DMS79 (cell line): ENCODE measurements at regions not wholly inside any gene's neighbourhood (a gene's known extent, or its start where the extent isn't known, plus 50 kb on each side); places are given as distances from the start of the nearest gene placed in this dataset.

ENCODE experiments used
- DNase-seq: peaks from one replicate; lab custom pipeline; 2025; lab: John Stamatoyannopoulos, UW

- DNase-seq, result no peak
Observed at GRCh38 chr3:102114264-102114979, 265.1 kb downstream of the NFKBIZ start.

DNA sequence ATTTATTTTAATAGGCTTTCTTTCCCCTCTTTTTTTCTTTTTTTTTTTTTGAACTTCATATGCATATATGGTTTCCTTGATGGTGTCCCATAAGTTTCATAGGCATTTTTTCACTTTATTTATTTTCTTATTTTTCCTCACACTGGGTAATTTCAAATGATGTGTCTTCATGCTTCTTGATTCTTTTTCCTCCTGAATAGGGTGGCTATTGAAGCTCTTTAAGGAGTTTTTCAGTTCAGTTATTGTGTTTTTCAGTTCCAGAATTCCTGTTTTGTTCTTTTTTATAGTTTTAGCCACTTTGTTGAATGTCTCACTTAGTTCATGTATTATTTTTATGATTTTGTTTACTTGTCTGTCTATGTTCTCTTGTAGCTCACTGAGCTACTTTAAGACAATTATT is 273.2 kb downstream of the NFKBIZ start:
- DNase-seq, result no peak

GRCh38 chr3:102123590-102124190 is 274.4 kb downstream of the NFKBIZ start:
- no peak for DNase-seq

DNA sequence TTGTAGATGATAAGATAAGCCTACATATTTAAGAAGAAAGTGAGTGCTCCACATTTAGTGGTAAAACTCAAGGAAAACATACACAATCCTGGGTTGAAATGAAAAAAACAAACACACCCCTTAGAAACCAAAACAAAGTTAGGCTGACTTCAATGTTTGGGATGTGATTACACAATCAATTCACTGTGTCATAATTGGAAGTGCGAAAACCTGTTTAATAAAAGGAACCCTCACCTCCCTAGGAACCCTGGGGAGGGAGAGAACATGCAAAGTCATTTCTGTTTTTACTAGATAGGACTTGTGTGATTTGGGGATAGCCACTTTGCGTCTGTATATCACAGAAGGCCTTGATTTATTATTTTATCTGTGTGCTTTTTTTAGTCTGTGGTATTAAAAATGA is 275.0 kb downstream of the NFKBIZ start:
- DNase-seq, result no peak

GRCh38 chr3:102124704-102125103 is 275.4 kb downstream of the NFKBIZ start:
- no peak for DNase-seq

GRCh38 chr3:102125197-102125993 is 276.1 kb downstream of the NFKBIZ start:
- DNase-seq, result no peak

- no peak for DNase-seq
Observed at GRCh38 chr3:102125994-102126368, 276.7 kb downstream of the NFKBIZ start.

GRCh38 chr3:102129760-102130608 is 280.7 kb downstream of the NFKBIZ start:
- no peak for DNase-seq

- no peak for DNase-seq
Observed at GRCh38 chr3:102132370-102132769, 283.1 kb downstream of the NFKBIZ start.

DNA sequence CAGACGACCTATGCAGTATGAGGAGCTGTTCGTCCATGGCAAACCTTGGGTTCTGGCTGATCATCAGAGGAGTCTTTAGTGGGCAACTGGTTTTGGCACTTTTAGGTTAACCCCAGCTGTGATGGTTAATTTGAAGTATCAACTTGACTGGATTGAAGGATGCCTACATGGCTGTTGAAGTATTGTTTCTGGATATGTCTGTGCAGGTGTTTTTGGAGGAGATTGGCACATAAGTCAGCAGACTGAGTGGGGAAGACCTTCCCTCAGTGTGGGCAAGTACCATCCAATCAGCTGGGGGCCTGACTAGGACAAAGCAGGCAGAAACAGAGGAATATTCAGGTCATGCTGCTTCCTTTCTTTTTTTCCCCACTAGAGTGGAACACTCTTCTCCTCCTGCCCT is 284.1 kb downstream of the NFKBIZ start:
- DNase-seq, result no peak

GRCh38 chr3:102135316-102135715 is 286.0 kb downstream of the NFKBIZ start:
- DNase-seq, result no peak

DNA sequence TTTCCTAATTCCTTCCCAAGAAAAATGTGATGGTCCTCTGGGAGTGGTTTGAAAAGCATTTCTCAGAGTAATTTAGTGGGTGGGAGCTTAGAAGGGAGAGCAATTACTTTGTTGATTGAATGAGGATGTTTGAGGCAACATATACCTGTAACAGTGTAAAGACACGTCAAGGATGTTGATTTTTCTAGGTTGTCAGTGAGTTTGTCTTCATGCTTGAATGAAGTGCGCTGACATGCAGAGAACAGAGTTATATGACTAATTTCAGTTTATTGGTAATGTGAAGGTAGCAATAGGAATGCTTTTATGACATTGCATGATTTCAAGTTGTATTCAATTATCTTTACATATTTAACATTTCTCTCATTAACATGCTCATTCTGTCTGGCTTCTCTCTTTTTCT is 286.9 kb downstream of the NFKBIZ start:
- DNase-seq, result no peak

DNA sequence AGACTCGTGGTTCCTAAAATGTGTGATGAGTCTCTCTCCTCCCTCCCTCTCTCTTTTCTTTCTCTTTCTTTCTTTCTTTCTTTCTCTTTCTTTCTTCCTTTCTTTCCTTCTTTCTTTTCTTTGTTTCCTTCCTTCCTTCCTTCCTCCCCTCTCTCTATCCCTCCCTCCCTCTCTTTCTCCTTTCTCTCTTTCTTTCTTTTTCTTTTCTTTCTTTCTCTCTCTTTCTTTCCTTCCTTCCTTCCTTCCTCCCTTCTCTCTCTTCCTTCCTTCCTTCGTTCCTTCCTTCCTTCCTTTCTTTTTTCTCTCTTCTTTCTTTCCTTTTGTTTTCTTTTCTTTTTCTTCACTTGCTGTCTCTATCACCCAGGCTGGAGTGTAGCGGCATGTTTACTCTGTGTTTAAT is 290.8 kb downstream of the NFKBIZ start:
- no peak for DNase-seq

- no peak for DNase-seq
Observed at GRCh38 chr3:102141096-102141927, 292.0 kb downstream of the NFKBIZ start.

DNA sequence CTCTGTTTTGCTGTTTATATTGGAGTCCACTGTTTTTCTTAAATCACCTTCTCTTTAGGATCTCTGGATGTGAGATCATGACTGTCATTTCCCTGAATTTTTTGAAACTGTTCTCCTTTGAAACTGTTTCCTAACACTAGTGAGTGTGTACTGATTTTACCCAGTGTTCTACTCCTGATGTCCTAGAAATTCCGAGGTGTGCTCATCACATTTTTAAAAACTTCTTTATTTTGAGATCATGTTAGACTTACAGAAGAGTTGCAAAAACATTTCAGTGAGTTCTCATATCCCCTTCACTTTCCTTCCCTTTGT is 292.6 kb downstream of the NFKBIZ start:
- DNase-seq, result no peak

GRCh38 chr3:102142379-102143060 is 292.3 kb upstream of the ZPLD1 start:
- DNase-seq, result no peak

GRCh38 chr3:102143536-102143935 is 291.3 kb upstream of the ZPLD1 start:
- DNase-seq, result no peak

- DNase-seq, result no peak
Observed at GRCh38 chr3:102144063-102144462, 290.8 kb upstream of the ZPLD1 start.

- no peak for DNase-seq
Observed at GRCh38 chr3:102148598-102149337, 286.0 kb upstream of the ZPLD1 start.

GRCh38 chr3:102151935-102152334 is 282.9 kb upstream of the ZPLD1 start:
- DNase-seq, result no peak
